ENCODE measurements at regions not wholly inside any gene's neighbourhood (a gene's known extent, or its start where the extent isn't known, plus 50 kb on each side); places are given as distances from the start of the nearest gene placed in this dataset.
"Not testable (repeated sequence)": the region's sequence is repeated elsewhere in the genome, so short reads cannot be mapped to it uniquely, and the experiment has no call there.

GRCh38 chr12:131404705-131405104, 306.2 kb upstream of the SFSWAP start:
- TF ChIP-seq ARNT (IDR thresholded peaks at IDR 0.05) (no peak), SP1 (IDR thresholded peaks at IDR 0.05) (no peak), NFRKB (IDR thresholded peaks at IDR 0.05) (no peak), LEF1 (IDR thresholded peaks at IDR 0.05; ENCODE audit: borderline replicate concordance) (no peak), ZNF384 (IDR thresholded peaks at IDR 0.05) (no peak), BHLHE40 (IDR thresholded peaks at IDR 0.05; ENCODE audit: borderline replicate concordance) (no peak), PKNOX1 (IDR thresholded peaks at IDR 0.05) (no peak), HDGF (IDR thresholded peaks at IDR 0.05; ENCODE audit: borderline replicate concordance) (no peak), SUZ12 (IDR thresholded peaks at IDR 0.05) (no peak), TARDBP (IDR thresholded peaks at IDR 0.05) (no peak), ELF4 (IDR thresholded peaks at IDR 0.05) (no peak)
- POLR2A ChIA-PET: no interaction called here
- no peak for DNase-seq (ENCODE audit: extremely low spot score)
- CTCF ChIA-PET: no interaction called here

- TF ChIP-seq ZNF384 (IDR thresholded peaks at IDR 0.05) (no peak), PKNOX1 (IDR thresholded peaks at IDR 0.05) (0 out of 2 replicates have a peak, but pooled peaks have one; percentile 3)
- POLR2A ChIA-PET: no interaction called here
- DNase-seq (ENCODE audit: extremely low spot score): no peak
- CTCF ChIA-PET: no interaction called here
Measured at GRCh38 chr12:131407221-131408035, 303.5 kb upstream of the SFSWAP start.

DNA sequence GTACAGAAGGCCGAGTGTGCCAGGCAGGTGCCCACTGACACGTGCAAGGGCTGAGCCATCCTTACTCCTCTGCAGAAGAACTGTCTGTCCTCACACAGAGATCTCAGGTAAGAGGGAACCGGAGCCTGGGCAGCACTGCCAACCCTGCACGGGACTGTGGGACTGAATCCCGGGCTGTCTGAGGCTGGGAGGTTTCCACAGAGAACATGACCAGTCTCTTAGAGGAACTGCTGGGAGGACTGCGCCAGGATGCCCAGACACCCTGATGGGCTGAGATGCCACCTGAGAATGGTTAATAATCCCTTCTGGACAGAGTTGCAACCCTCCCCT, 302.9 kb upstream of the SFSWAP start:
- CTCF ChIA-PET: no interaction called here
- POLR2A ChIA-PET: no interaction called here
- no peak for TF ChIP-seq NFRKB (IDR thresholded peaks at IDR 0.05)
- TF ChIP-seq CTBP1 (IDR thresholded peaks at IDR 0.05; ENCODE audit: borderline replicate concordance): no peak
- no peak for TF ChIP-seq ELF4 (IDR thresholded peaks at IDR 0.05)
- no peak for TF ChIP-seq L3MBTL2 (conservative IDR thresholded peaks at IDR 0.05)
- no peak for TF ChIP-seq HDGF (IDR thresholded peaks at IDR 0.05; ENCODE audit: borderline replicate concordance)
- no peak for TF ChIP-seq FOXM1 (IDR thresholded peaks at IDR 0.05; ENCODE audit: borderline replicate concordance)
- TF ChIP-seq SUZ12 (IDR thresholded peaks at IDR 0.05): no peak
- no peak for TF ChIP-seq ARNT (IDR thresholded peaks at IDR 0.05)
- TF ChIP-seq FOXK2 (IDR thresholded peaks at IDR 0.05): no peak
- no peak for TF ChIP-seq BHLHE40 (IDR thresholded peaks at IDR 0.05; ENCODE audit: borderline replicate concordance)
- TF ChIP-seq ZNF384 (IDR thresholded peaks at IDR 0.05): no peak
- TF ChIP-seq TARDBP (IDR thresholded peaks at IDR 0.05): no peak
- TF ChIP-seq SP1 (IDR thresholded peaks at IDR 0.05): no peak
- no peak for TF ChIP-seq FOXA1 (IDR thresholded peaks at IDR 0.05)
- no peak for TF ChIP-seq PKNOX1 (IDR thresholded peaks at IDR 0.05)
- TF ChIP-seq LEF1 (IDR thresholded peaks at IDR 0.05; ENCODE audit: borderline replicate concordance): no peak
- DNase-seq (ENCODE audit: extremely low spot score): no peak

DNA sequence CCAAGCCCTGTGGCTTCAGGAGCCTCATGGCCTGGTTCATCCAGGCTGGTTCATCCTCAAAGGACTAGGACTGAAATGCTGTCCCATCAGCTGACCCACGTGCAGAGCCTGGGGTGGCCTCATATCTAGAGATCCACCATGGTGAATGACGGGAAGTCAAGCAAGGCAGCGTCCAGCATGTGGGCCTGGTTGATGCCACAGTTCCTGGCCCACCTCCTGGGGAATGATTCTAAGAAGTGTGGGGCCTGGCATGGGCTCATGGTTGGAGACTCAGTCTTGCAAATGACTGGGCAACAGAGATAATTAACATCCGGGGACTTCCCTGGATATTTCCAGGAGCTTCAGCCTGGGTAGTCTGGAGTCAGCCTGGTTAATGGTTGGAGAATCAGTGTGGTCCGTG, 302.4 kb upstream of the SFSWAP start:
- ChIA-PET CTCF (no interaction called here), POLR2A (no interaction called here)
- no peak for TF ChIP-seq TARDBP (IDR thresholded peaks at IDR 0.05)
- no peak for TF ChIP-seq PKNOX1 (IDR thresholded peaks at IDR 0.05)
- TF ChIP-seq ZNF384 (IDR thresholded peaks at IDR 0.05): no peak
- TF ChIP-seq HDGF (IDR thresholded peaks at IDR 0.05; ENCODE audit: borderline replicate concordance): no peak
- TF ChIP-seq CTBP1 (IDR thresholded peaks at IDR 0.05; ENCODE audit: borderline replicate concordance): no peak
- TF ChIP-seq FOXA1 (IDR thresholded peaks at IDR 0.05): no peak
- no peak for TF ChIP-seq FOXK2 (IDR thresholded peaks at IDR 0.05)
- no peak for TF ChIP-seq BHLHE40 (IDR thresholded peaks at IDR 0.05; ENCODE audit: borderline replicate concordance)
- DNase-seq (ENCODE audit: extremely low spot score): no peak

DNA sequence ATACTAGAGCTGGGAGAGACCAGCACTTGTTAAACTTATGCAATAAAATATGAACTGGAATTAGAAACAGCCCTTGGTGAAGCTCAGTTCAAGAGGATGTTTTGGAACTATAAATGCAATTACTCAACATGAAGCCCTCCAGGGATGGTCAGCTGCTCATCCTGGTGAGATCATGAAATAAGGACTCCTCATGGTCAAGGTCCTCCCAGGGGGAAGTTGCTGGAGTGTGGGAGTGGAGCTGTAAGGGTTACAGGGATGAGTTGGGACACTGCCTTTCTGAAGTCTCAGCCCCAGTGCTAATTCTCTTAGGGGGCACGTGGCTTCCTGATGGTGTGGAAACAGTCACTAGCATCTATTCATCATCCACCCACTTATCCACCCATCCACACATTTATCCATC, 301.7 kb upstream of the SFSWAP start:
- POLR2A ChIA-PET: no interaction called here
- DNase-seq (ENCODE audit: extremely low spot score): no peak
- TF ChIP-seq L3MBTL2 (conservative IDR thresholded peaks at IDR 0.05): no peak
- no peak for TF ChIP-seq LEF1 (IDR thresholded peaks at IDR 0.05; ENCODE audit: borderline replicate concordance)
- TF ChIP-seq NFRKB (IDR thresholded peaks at IDR 0.05): no peak
- TF ChIP-seq ZNF384 (IDR thresholded peaks at IDR 0.05): no peak
- TF ChIP-seq ARNT (IDR thresholded peaks at IDR 0.05): no peak
- TF ChIP-seq CTBP1 (IDR thresholded peaks at IDR 0.05; ENCODE audit: borderline replicate concordance): no peak
- no peak for TF ChIP-seq BHLHE40 (IDR thresholded peaks at IDR 0.05; ENCODE audit: borderline replicate concordance)
- no peak for TF ChIP-seq HDGF (IDR thresholded peaks at IDR 0.05; ENCODE audit: borderline replicate concordance)
- TF ChIP-seq FOXM1 (IDR thresholded peaks at IDR 0.05; ENCODE audit: borderline replicate concordance): no peak
- no peak for TF ChIP-seq SP1 (IDR thresholded peaks at IDR 0.05)
- no peak for TF ChIP-seq SUZ12 (IDR thresholded peaks at IDR 0.05)
- TF ChIP-seq TARDBP (IDR thresholded peaks at IDR 0.05): no peak
- no peak for TF ChIP-seq ELF4 (IDR thresholded peaks at IDR 0.05)
- TF ChIP-seq PKNOX1 (IDR thresholded peaks at IDR 0.05): no peak
- TF ChIP-seq FOXK2 (IDR thresholded peaks at IDR 0.05): no peak
- no peak for TF ChIP-seq FOXA1 (IDR thresholded peaks at IDR 0.05)
- CTCF ChIA-PET: interaction anchor here (0.6 kb wide), 1 partner anchor 292 kb away, joined by 3 read pairs; no protein-coding TSS in a partner anchor

DNA sequence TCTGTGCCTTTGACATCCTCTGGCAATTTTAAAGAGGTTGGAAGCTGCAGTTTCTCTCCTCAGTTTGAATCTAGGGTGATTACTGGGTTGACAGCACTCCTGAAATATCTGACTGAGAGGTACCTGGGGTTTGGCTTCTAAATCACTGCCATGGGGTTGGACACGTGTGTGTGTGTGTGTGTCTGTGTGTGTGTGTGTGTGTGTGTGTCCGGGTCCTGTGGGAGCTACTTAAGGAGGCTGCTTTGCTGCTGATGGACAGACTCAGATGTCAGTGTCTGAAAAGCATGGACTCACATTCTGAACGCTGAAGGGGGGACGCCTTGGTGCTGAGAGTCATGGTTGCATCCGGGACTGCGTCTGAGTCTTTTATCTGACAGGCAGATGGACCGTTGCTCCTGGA, 299.1 kb upstream of the SFSWAP start:
- DNase-seq (ENCODE audit: extremely low spot score); CTCF ChIA-PET: not testable (repeated sequence)
- POLR2A ChIA-PET: interaction anchor here (0.7 kb wide), 1 partner anchor 185 kb away, joined by 3 read pairs; no protein-coding TSS in a partner anchor
